GM12878 (cell line): ENCODE measurements at regions not wholly inside any gene's neighbourhood (a gene's known extent, or its start where the extent isn't known, plus 50 kb on each side); places are given as distances from the start of the nearest gene placed in this dataset.

Experiments used
- ATAC-seq: fragments of 200-7000 bp; cut with Tn5 transposase; 3 replicates; pipeline ENCODE4 v1.9.1; 2020; ENCODE audit warnings: mild to moderate bottlenecking, moderate library complexity
- BruUV-seq: library from RNA; stranded (reverse); fragments of 400-500 nt; replicated peaks from 2 replicates; lab custom pipeline; 2021; lab: Mats Ljungman, UMichigan
- CTCF ChIA-PET: fragments of 300-600 bp; sonication (Branson Sonifier 250); formaldehyde crosslinking; extraction: SDS; loops from one replicate; lab custom pipeline; 2021; ENCODE audit warnings: inconsistent platforms; lab: Yijun Ruan, JAX
- POLR2A ChIA-PET: fragments of 350-600 bp; formaldehyde crosslinking; extraction: SDS; loops from one replicate; lab custom pipeline; 2021; ENCODE audit warnings: inconsistent platforms; lab: Charles Lee
- RAD21 ChIA-PET: fragments of 300-600 bp; sonication (Branson Sonifier 250); formaldehyde crosslinking; loops from one replicate; lab custom pipeline; 2023; ENCODE audit warnings: antibody characterized with exemption; ENCODE audit not compliant: unreplicated experiment; lab: Charles Lee
- SMC1A ChIA-PET: fragments of 300-600 bp; sonication (Branson Sonifier 250); formaldehyde crosslinking; loops from one replicate; lab custom pipeline; 2023; ENCODE audit not compliant: unreplicated experiment, uncharacterized antibody; lab: Charles Lee
- DNase-seq: peaks from one replicate; pipeline ENCODE4 v3.0.0-alpha.2; 2011; ENCODE audit warnings: low read depth, low spot score
- FAIRE-seq: peaks from 3 replicates; lab custom pipeline; 2011; peaks lifted over from hg19 to GRCh38; lab: Jason Lieb, UNC
- H2AFZ ChIP-seq: 2 replicates; pipeline ENCODE4 v1.6.0; 2011; ENCODE audit warnings: low read depth, low read length, control low read depth; ENCODE audit not compliant: control insufficient read depth
- H3K27ac ChIP-seq: 2 replicates; pipeline ENCODE4 v1.5.1; 2011; ENCODE audit warnings: control low read depth; ENCODE audit not compliant: control insufficient read depth, insufficient read depth
- H3K27me3 ChIP-seq, 2 experiments: replicated peaks in 1 of 2; 2 replicates each; pipeline versions ENCODE4 v1.6.0 to v1.6.1; 2011; ENCODE audit warnings: low read length in 1 of 2; ENCODE audit not compliant: control insufficient read depth in 2 of 2, insufficient read depth in 2 of 2
- H3K36me3 ChIP-seq, 2 experiments: 2 replicates each; pipeline ENCODE4 v1.5.1; 2011; ENCODE audit warnings: low read length in 1 of 2; ENCODE audit not compliant: control insufficient read depth in 2 of 2, insufficient read depth in 2 of 2
- H3K4me1 ChIP-seq: 2 replicates; pipeline ENCODE4 v1.6.1; 2011; ENCODE audit warnings: mild to moderate bottlenecking, low read length, moderate library complexity, mixed read lengths; ENCODE audit not compliant: control insufficient read depth, insufficient read depth
- H3K4me2 ChIP-seq: 2 replicates; pipeline ENCODE4 v1.6.0; 2011; ENCODE audit warnings: control low read depth; ENCODE audit not compliant: control insufficient read depth, insufficient read depth
- H3K4me3 ChIP-seq: fragments of 200-600 bp; sonication (generic); 2 replicates; pipeline ENCODE4 v1.5.1; 2016
- H3K79me2 ChIP-seq: 2 replicates; pipeline ENCODE4 v1.6.0; 2011; ENCODE audit warnings: low read length; ENCODE audit not compliant: control insufficient read depth, insufficient read depth
- H3K9ac ChIP-seq: 2 replicates; pipeline ENCODE4 v1.8.0; 2011; ENCODE audit warnings: low read length, control low read depth, mixed read lengths; ENCODE audit not compliant: control insufficient read depth, insufficient read depth
- H3K9me3 ChIP-seq: replicated peaks from 3 replicates; pipeline ENCODE4 v1.5.1; 2011; ENCODE audit warnings: mild to moderate bottlenecking, low read length; ENCODE audit not compliant: control insufficient read depth, insufficient read depth
- H4K20me1 ChIP-seq: 2 replicates; pipeline ENCODE4 v1.6.0; 2011; ENCODE audit not compliant: control insufficient read depth, insufficient read depth
- DPF2 ChIP-seq: fragments of 450-650 bp; IDR thresholded peaks from 2 replicates; pipeline ENCODE4 v1.6.1; 2017; ENCODE audit warnings: mild to moderate bottlenecking
- IKZF2 ChIP-seq, 2 experiments: fragments of 450-650 bp; IDR thresholded peaks; 2 replicates each; pipeline ENCODE4 v1.6.1; 2017; ENCODE audit warnings: mild to moderate bottlenecking in 2 of 2, moderate library complexity in 2 of 2
- POLR2AphosphoS2 ChIP-seq: IDR thresholded peaks from 2 replicates; pipeline ENCODE4 v1.6.1; 2011; ENCODE audit warnings: low read depth, mild to moderate bottlenecking, low read length, improper control_type of control experiment, moderate library complexity
- POU2F2 ChIP-seq: IDR thresholded peaks from 3 replicates; pipeline ENCODE4 v1.6.1; 2011; ENCODE audit warnings: low read depth, mild to moderate bottlenecking, low read length, borderline replicate concordance
- RB1 ChIP-seq: fragments of 450-650 bp; formaldehyde crosslinking; IDR thresholded peaks from 2 replicates; pipeline ENCODE4 v1.6.1; 2017; ENCODE audit warnings: mild to moderate bottlenecking, borderline replicate concordance
- REST ChIP-seq: IDR thresholded peaks from 2 replicates; pipeline ENCODE4 v1.6.1; 2012; ENCODE audit warnings: mild to moderate bottlenecking, low read depth, low read length
- RUNX3 ChIP-seq: IDR thresholded peaks from 2 replicates; pipeline ENCODE4 v1.6.1; 2012; ENCODE audit warnings: low read length, inconsistent platforms
- SKIL ChIP-seq: fragments of 450-650 bp; IDR thresholded peaks from 2 replicates; pipeline ENCODE4 v1.6.1; 2017; ENCODE audit warnings: mild to moderate bottlenecking, low read depth, inconsistent platforms; ENCODE audit not compliant: poor library complexity, severe bottlenecking
- YBX1 ChIP-seq: fragments of 450-650 bp; IDR thresholded peaks from 2 replicates; pipeline ENCODE4 v1.6.1; 2016; ENCODE audit warnings: antibody characterized with exemption
- ZNF622 ChIP-seq: fragments of 450-650 bp; IDR thresholded peaks from 2 replicates; pipeline ENCODE4 v1.6.1; 2017; ENCODE audit warnings: mild to moderate bottlenecking, inconsistent platforms
- WGBS: methylation state at CpG from one replicate; pipeline ENCODE4 v1.1.6; 2016; ENCODE audit warnings: low lambda C conversion rate; ENCODE audit not compliant: insufficient replicate concordance, insufficient coverage; ENCODE audit errors: missing lambda C conversion rate; 5-methylcytosine and 5-hydroxymethylcytosine counted together
- in situ Hi-C: fragments of 300-500 bp; cut with MboI; formaldehyde crosslinking; loops from 9 replicates; pipeline ENCODE4 v1.14.3; 2018; ENCODE audit warnings: mixed read lengths
- intact Hi-C: fragments of 100-400 bp; cut with micrococcal nuclease; formaldehyde crosslinking; loops from one replicate; pipeline ENCODE4 v1.14.2; 2022; ENCODE audit not compliant: unreplicated experiment

GRCh38 chr4:35423104-35423503 is 821.2 kb downstream of the ARAP2 start:
- Histone ChIP-seq H3K27ac (no peak overlapping the region), H3K79me2 (no peaks in the 10 kb centered on the region), H4K20me1 (no peaks in the 10 kb centered on the region), H3K4me3 (no peak overlapping the region), H3K4me1 (no peaks in the 10 kb centered on the region), H3K36me3 (no peaks in the 10 kb centered on the region), H3K9me3 (no peaks in the 10 kb centered on the region), H2AFZ (no peak overlapping the region), H3K9ac (no peak overlapping the region), H3K27me3 (no peaks in the 10 kb centered on the region), H3K4me2 (no peak overlapping the region)
- ChIA-PET POLR2A (no interaction called here), SMC1A (interaction anchor here (1.2 kb wide), 1 partner anchor 10 kb away, joined by 3 read pairs; no protein-coding TSS in a partner anchor), RAD21 (no interaction called here), CTCF (interaction anchor here (0.6 to 1.8 kb wide), 2 partner anchors 15 to 897 kb away, joined by 3 to 4 read pairs; no protein-coding TSS in a partner anchor)
- intact Hi-C loops = no loop called here
- TF ChIP-seq ZNF622 (no peak), POLR2AphosphoS2 (no peak), POU2F2 (no peak), REST (no peak), DPF2 (no peak), IKZF2 (IDR thresholded peaks at IDR 0.05) (no peak), RUNX3 (no peak), RB1 (no peak), YBX1 (no peak), SKIL (no peak)
- DNase-seq = no peak
- no TSS peak for BruUV-seq
- FAIRE-seq = no peak
- 19% methylated on average over 1 of the region's 1 CpG for WGBS
- in situ Hi-C loops = no loop called here
- no peak for ATAC-seq
